Vagina (tissue), 2 donors: ENCODE measurements at regions not wholly inside any gene's neighbourhood (a gene's known extent, or its start where the extent isn't known, plus 50 kb on each side); places are given as distances from the start of the nearest gene placed in this dataset.

ENCODE experiments used
- DNase-seq, 2 donors: peaks; one replicate each; pipeline ENCODE4 v3.0.0-alpha.2; 2017; ENCODE audit errors: extremely low spot score in 2 of 2
- H3K27ac ChIP-seq: fragments of 200-600 bp; sonication (generic); one replicate; pipeline ENCODE4 v1.5.1; 2019
- H3K27me3 ChIP-seq: fragments of 200-600 bp; sonication (generic); one replicate; pipeline ENCODE4 v1.5.1; 2019
- H3K36me3 ChIP-seq, 2 donors: fragments of 200-600 bp; sonication (generic); one replicate each; pipeline ENCODE4 v1.5.1; 2017 to 2019
- H3K4me1 ChIP-seq: fragments of 200-600 bp; sonication (generic); one replicate; pipeline ENCODE4 v1.5.1; 2019
- H3K4me3 ChIP-seq, 2 donors: fragments of 200-600 bp; sonication (generic); 1 replicate in 1 of 2; 2 replicates in 1 of 2; pipeline ENCODE4 v1.5.1; 2016 to 2019
- H3K9me3 ChIP-seq: fragments of 200-600 bp; sonication (generic); one replicate; pipeline ENCODE4 v1.5.1; 2019
- POLR2A ChIP-seq, 2 donors: fragments of 450-650 bp; IDR thresholded peaks; one replicate each; pipeline ENCODE4 v1.6.1; 2017; ENCODE audit warnings: antibody characterized with exemption in 2 of 2, mild to moderate bottlenecking in 2 of 2, moderate library complexity in 2 of 2
- POLR2AphosphoS5 ChIP-seq, 2 donors: sonication (generic); formaldehyde crosslinking; IDR thresholded peaks; one replicate each; pipeline ENCODE4 v1.9.0; 2017; ENCODE audit warnings: antibody characterized with exemption in 2 of 2, mild to moderate bottlenecking in 2 of 2, low read depth in 1 of 2; ENCODE audit not compliant: insufficient read depth in 1 of 2
- intact Hi-C: fragments of 100-400 bp; cut with DNase I; formaldehyde crosslinking; loops from one replicate; pipeline ENCODE4 v1.15.1; 2023
- TF ChIP-seq, protein P1 (sequence below), 3 experiments: fragments of 450-650 bp in 2 of 3; fragments of 200-600 bp in 1 of 3; sonication (generic) in 1 of 3; IDR thresholded peaks; one replicate each; pipeline ENCODE4 v1.5.1; 2017 to 2019; ENCODE audit warnings: antibody characterized with exemption in 3 of 3, mild to moderate bottlenecking in 2 of 3, moderate library complexity in 2 of 3

DNA sequence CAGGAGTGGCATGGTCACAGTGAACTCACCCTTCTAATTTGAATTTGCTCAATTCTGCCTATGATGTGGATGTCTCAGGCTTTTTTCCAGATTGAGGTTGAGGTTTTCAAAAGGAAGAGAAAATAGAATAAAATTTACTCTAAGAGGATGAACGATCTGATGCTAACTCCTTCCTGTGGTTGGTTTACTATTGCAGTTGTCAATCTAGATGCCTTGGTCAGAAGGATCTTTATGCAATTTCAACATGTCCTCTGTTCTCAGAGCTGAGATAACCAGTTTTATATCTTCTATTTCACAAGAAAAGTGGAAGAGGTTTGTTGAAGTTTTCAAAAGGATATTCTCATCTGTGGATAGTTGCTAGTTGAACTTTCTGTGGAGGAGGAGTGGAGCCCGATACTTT, 150.7 kb upstream of the WDR11 start:
- no peak for DNase-seq
- H3K4me1 ChIP-seq, result no peaks in the 10 kb centered on the region
- peaks cover 14% of the 10 kb centered on the region for H3K9me3 ChIP-seq
- H3K27ac ChIP-seq, result no peak overlapping the region
- TF ChIP-seq POLR2AphosphoS5 (IDR thresholded peaks at IDR 0.05; ENCODE audit: insufficient read depth in 1 of 2, low read depth in 1 of 2) (no peak), POLR2A (IDR thresholded peaks at IDR 0.05) (no peak)
- TF ChIP-seq, protein P1, sequence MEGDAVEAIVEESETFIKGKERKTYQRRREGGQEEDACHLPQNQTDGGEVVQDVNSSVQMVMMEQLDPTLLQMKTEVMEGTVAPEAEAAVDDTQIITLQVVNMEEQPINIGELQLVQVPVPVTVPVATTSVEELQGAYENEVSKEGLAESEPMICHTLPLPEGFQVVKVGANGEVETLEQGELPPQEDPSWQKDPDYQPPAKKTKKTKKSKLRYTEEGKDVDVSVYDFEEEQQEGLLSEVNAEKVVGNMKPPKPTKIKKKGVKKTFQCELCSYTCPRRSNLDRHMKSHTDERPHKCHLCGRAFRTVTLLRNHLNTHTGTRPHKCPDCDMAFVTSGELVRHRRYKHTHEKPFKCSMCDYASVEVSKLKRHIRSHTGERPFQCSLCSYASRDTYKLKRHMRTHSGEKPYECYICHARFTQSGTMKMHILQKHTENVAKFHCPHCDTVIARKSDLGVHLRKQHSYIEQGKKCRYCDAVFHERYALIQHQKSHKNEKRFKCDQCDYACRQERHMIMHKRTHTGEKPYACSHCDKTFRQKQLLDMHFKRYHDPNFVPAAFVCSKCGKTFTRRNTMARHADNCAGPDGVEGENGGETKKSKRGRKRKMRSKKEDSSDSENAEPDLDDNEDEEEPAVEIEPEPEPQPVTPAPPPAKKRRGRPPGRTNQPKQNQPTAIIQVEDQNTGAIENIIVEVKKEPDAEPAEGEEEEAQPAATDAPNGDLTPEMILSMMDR (IDR thresholded peaks at IDR 0.05), result no peak
- intact Hi-C loops, result no loop called here
- H3K4me3 ChIP-seq, result no peak overlapping the region
- H3K27me3 ChIP-seq, result no peaks in the 10 kb centered on the region
- no peaks in the 10 kb centered on the region for H3K36me3 ChIP-seq

DNA sequence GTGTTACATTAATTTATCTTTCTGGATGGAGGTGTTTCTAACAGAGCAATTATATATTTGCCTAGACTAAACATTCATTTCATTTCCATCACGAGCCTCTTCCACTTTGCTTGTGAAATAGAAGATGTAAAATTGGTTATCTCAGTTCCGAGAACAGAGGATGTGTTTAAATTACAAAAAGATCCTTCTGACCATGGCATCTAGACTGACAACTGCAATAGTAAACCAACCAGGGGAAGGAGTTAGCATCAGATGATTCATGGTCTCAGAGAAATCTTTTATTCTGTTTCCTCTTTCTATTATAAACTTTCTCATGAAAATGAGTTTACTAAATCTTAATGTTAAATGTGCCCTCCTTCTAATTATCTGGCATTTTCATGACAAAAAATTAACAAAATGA, 149.8 kb upstream of the WDR11 start:
- Histone ChIP-seq H3K27ac (no peak overlapping the region), H3K4me3 (no peak overlapping the region), H3K9me3 (peaks cover 14% of the 10 kb centered on the region), H3K36me3 (no peaks in the 10 kb centered on the region), H3K4me1 (no peaks in the 10 kb centered on the region), H3K27me3 (no peaks in the 10 kb centered on the region)
- intact Hi-C loops, result no loop called here
- TF ChIP-seq POLR2AphosphoS5 (IDR thresholded peaks at IDR 0.05; ENCODE audit: insufficient read depth in 1 of 2, low read depth in 1 of 2), result no peak
- TF ChIP-seq, protein P1 (IDR thresholded peaks at IDR 0.05), result no peak
- no peak for TF ChIP-seq POLR2A (IDR thresholded peaks at IDR 0.05)
- no peak for DNase-seq

DNA sequence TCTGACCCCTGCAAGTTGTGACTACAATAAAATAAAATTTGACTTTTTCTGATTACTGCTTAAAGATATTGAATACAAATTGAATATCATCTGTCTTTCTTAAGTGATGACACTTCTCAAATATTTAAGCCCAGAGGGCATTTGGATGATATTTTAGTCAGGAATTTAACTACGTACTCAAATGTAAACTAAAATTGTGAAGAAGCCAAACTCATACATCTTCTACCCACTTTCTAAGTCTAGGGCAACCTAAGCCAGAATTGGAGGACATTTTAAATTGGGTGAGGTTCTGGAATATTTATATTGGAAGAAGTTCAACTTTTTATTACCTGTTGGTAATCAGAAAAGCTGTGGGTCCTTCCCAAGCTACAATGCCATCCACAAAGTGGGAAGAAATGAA, 149.1 kb upstream of the WDR11 start:
- Histone ChIP-seq H3K9me3 (peaks cover 9% of the 10 kb centered on the region), H3K27me3 (no peaks in the 10 kb centered on the region), H3K36me3 (no peaks in the 10 kb centered on the region), H3K4me1 (no peaks in the 10 kb centered on the region), H3K4me3 (no peak overlapping the region), H3K27ac (no peak overlapping the region)
- TF ChIP-seq POLR2A (IDR thresholded peaks at IDR 0.05), result no peak
- TF ChIP-seq, protein P1 (IDR thresholded peaks at IDR 0.05), result no peak
- no peak for TF ChIP-seq POLR2AphosphoS5 (IDR thresholded peaks at IDR 0.05; ENCODE audit: insufficient read depth in 1 of 2, low read depth in 1 of 2)
- DNase-seq, result no peak
- intact Hi-C loops, result no loop called here

DNA sequence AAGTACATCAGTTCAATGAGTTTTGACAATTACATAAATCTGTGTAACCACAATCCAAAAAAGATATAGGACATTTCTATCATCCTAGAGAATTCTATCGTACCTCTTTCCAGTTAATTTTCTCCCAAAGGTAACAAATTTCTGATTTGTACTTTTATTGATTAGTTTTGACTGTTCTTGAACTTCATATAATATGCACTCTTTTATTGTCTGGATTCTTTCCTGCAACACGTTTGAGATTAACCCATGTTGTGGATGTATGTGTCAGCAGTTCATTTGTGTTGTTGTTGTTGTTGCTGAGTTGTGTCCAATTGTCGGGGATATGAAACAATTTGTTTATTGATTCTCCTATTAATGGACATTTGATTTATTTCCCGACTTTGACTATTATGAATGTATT, 145.9 kb upstream of the WDR11 start:
- TF ChIP-seq POLR2A (IDR thresholded peaks at IDR 0.05) (no peak), POLR2AphosphoS5 (IDR thresholded peaks at IDR 0.05; ENCODE audit: insufficient read depth in 1 of 2, low read depth in 1 of 2) (no peak)
- TF ChIP-seq, protein P1 (IDR thresholded peaks at IDR 0.05), result no peak
- Histone ChIP-seq H3K4me3 (no peak overlapping the region), H3K9me3 (no peaks in the 10 kb centered on the region), H3K36me3 (no peaks in the 10 kb centered on the region), H3K27me3 (no peaks in the 10 kb centered on the region), H3K4me1 (no peaks in the 10 kb centered on the region), H3K27ac (no peak overlapping the region)
- intact Hi-C loops, result no loop called here
- no peak for DNase-seq

DNA sequence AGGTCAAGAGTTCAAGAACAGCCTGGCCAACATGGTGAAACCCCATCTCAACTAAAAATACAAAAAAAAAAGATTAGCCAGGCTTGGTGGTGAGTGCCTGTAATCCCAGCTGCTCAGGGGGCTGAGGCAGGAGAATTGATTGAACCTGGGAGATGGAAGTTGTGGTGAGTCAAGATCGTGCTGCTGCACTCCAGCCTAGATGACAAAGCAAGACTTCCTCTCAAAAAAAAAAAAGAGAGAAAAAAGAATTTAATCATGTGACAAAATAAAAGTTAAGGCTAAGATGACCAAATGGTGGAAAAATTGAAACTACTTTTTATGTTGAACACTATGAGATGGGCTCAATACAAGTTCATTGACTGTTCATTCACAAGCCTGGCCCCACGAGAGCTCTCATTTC, 141.1 kb upstream of the WDR11 start:
- intact Hi-C loops, result no loop called here
- no peak for DNase-seq
- Histone ChIP-seq H3K4me3 (no peak overlapping the region), H3K27ac (no peak overlapping the region), H3K27me3 (no peaks in the 10 kb centered on the region), H3K4me1 (no peaks in the 10 kb centered on the region), H3K36me3 (no peaks in the 10 kb centered on the region), H3K9me3 (no peaks in the 10 kb centered on the region)
- TF ChIP-seq POLR2A (IDR thresholded peaks at IDR 0.05) (no peak), POLR2AphosphoS5 (IDR thresholded peaks at IDR 0.05; ENCODE audit: insufficient read depth in 1 of 2, low read depth in 1 of 2) (no peak)
- TF ChIP-seq, protein P1 (IDR thresholded peaks at IDR 0.05), result no peak
